HepG2 (cell line): ENCODE measurements at regions not wholly inside any gene's neighbourhood (a gene's known extent, or its start where the extent isn't known, plus 50 kb on each side); places are given as distances from the start of the nearest gene placed in this dataset.

Experiments
- CREB1 ChIP-seq, 2 experiments: fragments of 450-650 bp in 1 of 2; IDR thresholded peaks; 2 replicates each; pipeline ENCODE4 v1.6.1; 2016 to 2017; ENCODE audit warnings: control low read depth in 1 of 2, mild to moderate bottlenecking in 1 of 2, missing compliant biosample characterization in 1 of 2, missing genetic modification characterization in 1 of 2
- GABPA ChIP-seq, 2 experiments: IDR thresholded peaks; 2 replicates each; pipeline ENCODE4 v1.6.1; 2011 to 2016; ENCODE audit warnings: low read depth in 2 of 2, low read length in 1 of 2, missing biosample characterization in 1 of 2, missing genetic modification characterization in 1 of 2
- GABPB1 ChIP-seq: IDR thresholded peaks from 2 replicates; pipeline ENCODE4 v1.6.1; 2016; ENCODE audit warnings: mild to moderate bottlenecking, missing genetic modification reagents, moderate library complexity, missing compliant biosample characterization
- HDAC6 ChIP-seq: fragments of 200-600 bp; sonication (generic); IDR thresholded peaks from 2 replicates; pipeline ENCODE4 v1.7.0; 2017; ENCODE audit warnings: mild to moderate bottlenecking, antibody characterized with exemption, low read length, low read depth
- RNF2 ChIP-seq: fragments of 450-650 bp; conservative IDR thresholded peaks from 2 replicates; pipeline ENCODE4 v1.6.1; 2016; ENCODE audit warnings: low read depth
- SIN3B ChIP-seq: fragments of 150-350 bp; IDR thresholded peaks from 2 replicates; pipeline ENCODE4 v1.6.1; 2014; ENCODE audit warnings: low read length
- SP1 ChIP-seq, 2 experiments: fragments of 450-650 bp in 1 of 2; sonication (generic) in 1 of 2; formaldehyde crosslinking in 1 of 2; IDR thresholded peaks; 2 replicates each; pipeline versions ENCODE4 v1.4.0 to v1.6.1; 2016 to 2020; ENCODE audit warnings: missing genetic modification reagents in 1 of 2
- TBP ChIP-seq: sonication (generic); formaldehyde crosslinking; IDR thresholded peaks from 2 replicates; pipeline ENCODE4 v1.5.0; 2020; ENCODE audit warnings: missing genetic modification reagents
- ZFX ChIP-seq: sonication (generic); formaldehyde crosslinking; IDR thresholded peaks from 2 replicates; pipeline ENCODE4 v1.4.0; 2020; ENCODE audit warnings: mild to moderate bottlenecking, low read depth, missing genetic modification reagents, moderate library complexity
- ZNF484 ChIP-seq: sonication (generic); formaldehyde crosslinking; IDR thresholded peaks from 2 replicates; pipeline ENCODE4 v1.5.1; 2020; ENCODE audit warnings: mild to moderate bottlenecking, low read depth, missing genetic modification reagents, borderline replicate concordance
- TF ChIP-seq, protein P1 (sequence below), 2 experiments: sonication (generic) in 1 of 2; formaldehyde crosslinking in 1 of 2; IDR thresholded peaks; 2 replicates each; pipeline versions ENCODE4 v1.5.1 to v1.6.1; 2011 to 2020; ENCODE audit warnings: borderline replicate concordance in 1 of 2, low read depth in 1 of 2, low read length in 1 of 2, mild to moderate bottlenecking in 1 of 2, missing genetic modification reagents in 1 of 2, moderate library complexity in 1 of 2
- TF ChIP-seq, protein P2 (sequence below): sonication (generic); formaldehyde crosslinking; IDR thresholded peaks from 2 replicates; pipeline ENCODE4 v1.8.0; 2022; ENCODE audit warnings: low read depth, missing genetic modification reagents
- TF ChIP-seq, protein P3 (sequence below): sonication (generic); formaldehyde crosslinking; IDR thresholded peaks from 2 replicates; pipeline ENCODE4 v1.8.1; 2022; ENCODE audit warnings: mild to moderate bottlenecking, missing genetic modification reagents
- TF ChIP-seq, protein P4 (sequence below): sonication (generic); formaldehyde crosslinking; IDR thresholded peaks from 2 replicates; pipeline ENCODE4 v1.4.0; 2020; ENCODE audit warnings: missing genetic modification reagents

DNA sequence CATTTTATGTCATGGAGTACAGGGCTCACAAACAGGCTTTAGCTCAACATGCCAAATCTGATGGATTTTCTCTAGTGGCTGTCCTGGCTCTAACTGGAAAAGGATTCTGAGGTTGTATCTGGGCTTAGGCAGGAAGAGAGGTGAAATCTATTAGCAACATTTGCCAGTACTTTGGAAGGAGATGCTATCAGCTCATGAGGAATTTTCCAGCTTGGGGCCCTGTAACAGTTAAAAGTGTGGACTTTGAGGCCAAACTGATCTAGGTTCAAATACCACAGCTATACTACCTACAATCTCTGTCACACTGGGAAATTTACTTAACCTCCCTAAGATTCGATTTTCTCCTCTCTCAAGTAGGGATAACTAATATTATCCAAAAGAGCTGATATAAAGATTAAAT lies 119.0 kb upstream of the HCCS start:
- TF ChIP-seq RNF2 (no peak), ZFX (CRISPR knock-in tag) (no peak), SIN3B (no peak), GABPA (IDR thresholded peaks at IDR 0.05; ENCODE audit: low read depth, low read length) (no peak), GABPA (CRISPR knock-in tag; IDR thresholded peaks at IDR 0.05; ENCODE audit: low read depth) (no peak), ZNF484 (no peak), GABPB1 (CRISPR knock-in tag) (no peak), TBP (no peak), SP1 (IDR thresholded peaks at IDR 0.05) (no peak), SP1 (CRISPR knock-in tag; IDR thresholded peaks at IDR 0.05) (no peak), CREB1 (IDR thresholded peaks at IDR 0.05) (no peak), CREB1 (CRISPR knock-in tag; IDR thresholded peaks at IDR 0.05) (no peak), HDAC6 (no peak)
- TF ChIP-seq, protein P1, sequence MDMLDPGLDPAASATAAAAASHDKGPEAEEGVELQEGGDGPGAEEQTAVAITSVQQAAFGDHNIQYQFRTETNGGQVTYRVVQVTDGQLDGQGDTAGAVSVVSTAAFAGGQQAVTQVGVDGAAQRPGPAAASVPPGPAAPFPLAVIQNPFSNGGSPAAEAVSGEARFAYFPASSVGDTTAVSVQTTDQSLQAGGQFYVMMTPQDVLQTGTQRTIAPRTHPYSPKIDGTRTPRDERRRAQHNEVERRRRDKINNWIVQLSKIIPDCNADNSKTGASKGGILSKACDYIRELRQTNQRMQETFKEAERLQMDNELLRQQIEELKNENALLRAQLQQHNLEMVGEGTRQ (IDR thresholded peaks at IDR 0.05; ENCODE audit: low read depth, low read length), result no peak
- TF ChIP-seq, protein P1 (CRISPR knock-in tag; IDR thresholded peaks at IDR 0.05; ENCODE audit: borderline replicate concordance), result no peak
- TF ChIP-seq, protein P2, sequence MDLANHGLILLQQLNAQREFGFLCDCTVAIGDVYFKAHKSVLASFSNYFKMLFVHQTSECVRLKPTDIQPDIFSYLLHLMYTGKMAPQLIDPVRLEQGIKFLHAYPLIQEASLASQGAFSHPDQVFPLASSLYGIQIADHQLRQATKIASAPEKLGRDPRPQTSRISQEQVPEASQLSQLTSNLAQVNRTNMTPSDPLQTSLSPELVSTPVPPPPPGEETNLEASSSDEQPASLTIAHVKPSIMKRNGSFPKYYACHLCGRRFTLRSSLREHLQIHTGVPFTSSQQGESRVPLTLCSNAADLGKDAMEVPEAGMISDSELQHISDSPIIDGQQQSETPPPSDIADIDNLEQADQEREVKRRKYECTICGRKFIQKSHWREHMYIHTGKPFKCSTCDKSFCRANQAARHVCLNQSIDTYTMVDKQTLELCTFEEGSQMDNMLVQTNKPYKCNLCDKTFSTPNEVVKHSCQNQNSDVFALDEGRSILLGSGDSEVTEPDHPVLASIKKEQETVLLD, result no peak
- TF ChIP-seq, protein P3, sequence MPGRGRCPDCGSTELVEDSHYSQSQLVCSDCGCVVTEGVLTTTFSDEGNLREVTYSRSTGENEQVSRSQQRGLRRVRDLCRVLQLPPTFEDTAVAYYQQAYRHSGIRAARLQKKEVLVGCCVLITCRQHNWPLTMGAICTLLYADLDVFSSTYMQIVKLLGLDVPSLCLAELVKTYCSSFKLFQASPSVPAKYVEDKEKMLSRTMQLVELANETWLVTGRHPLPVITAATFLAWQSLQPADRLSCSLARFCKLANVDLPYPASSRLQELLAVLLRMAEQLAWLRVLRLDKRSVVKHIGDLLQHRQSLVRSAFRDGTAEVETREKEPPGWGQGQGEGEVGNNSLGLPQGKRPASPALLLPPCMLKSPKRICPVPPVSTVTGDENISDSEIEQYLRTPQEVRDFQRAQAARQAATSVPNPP (CRISPR knock-in tag), result no peak
- TF ChIP-seq, protein P4, sequence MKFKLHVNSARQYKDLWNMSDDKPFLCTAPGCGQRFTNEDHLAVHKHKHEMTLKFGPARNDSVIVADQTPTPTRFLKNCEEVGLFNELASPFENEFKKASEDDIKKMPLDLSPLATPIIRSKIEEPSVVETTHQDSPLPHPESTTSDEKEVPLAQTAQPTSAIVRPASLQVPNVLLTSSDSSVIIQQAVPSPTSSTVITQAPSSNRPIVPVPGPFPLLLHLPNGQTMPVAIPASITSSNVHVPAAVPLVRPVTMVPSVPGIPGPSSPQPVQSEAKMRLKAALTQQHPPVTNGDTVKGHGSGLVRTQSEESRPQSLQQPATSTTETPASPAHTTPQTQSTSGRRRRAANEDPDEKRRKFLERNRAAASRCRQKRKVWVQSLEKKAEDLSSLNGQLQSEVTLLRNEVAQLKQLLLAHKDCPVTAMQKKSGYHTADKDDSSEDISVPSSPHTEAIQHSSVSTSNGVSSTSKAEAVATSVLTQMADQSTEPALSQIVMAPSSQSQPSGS (CRISPR knock-in tag), result no peak
